Parathyroid adenoma (tissue), 2 donors: ENCODE measurements at regions not wholly inside any gene's neighbourhood (a gene's known extent, or its start where the extent isn't known, plus 50 kb on each side); places are given as distances from the start of the nearest gene placed in this dataset.
"Not testable (repeated sequence)": the region's sequence is repeated elsewhere in the genome, so short reads cannot be mapped to it uniquely, and the experiment has no call there.

Experiments used
- H2AFZ ChIP-seq: fragments of 300-600 bp; sonication (generic); one replicate; pipeline ENCODE4 v1.7.0; 2017; ENCODE audit warnings: antibody characterized with exemption, mild to moderate bottlenecking
- H3K27ac ChIP-seq: fragments of 300-600 bp; sonication (generic); one replicate; pipeline ENCODE4 v1.7.0; 2017
- H3K27me3 ChIP-seq: fragments of 300-600 bp; sonication (generic); one replicate; pipeline ENCODE4 v1.7.0; 2017; ENCODE audit warnings: low read length; ENCODE audit not compliant: control insufficient read depth, insufficient read depth
- H3K36me3 ChIP-seq: fragments of 300-600 bp; sonication (generic); one replicate; pipeline ENCODE4 v1.7.0; 2017; ENCODE audit warnings: low read length; ENCODE audit not compliant: control insufficient read depth, insufficient read depth
- H3K4me1 ChIP-seq: fragments of 300-600 bp; sonication (generic); one replicate; pipeline ENCODE4 v1.7.0; 2017; ENCODE audit warnings: control low read depth
- H3K4me2 ChIP-seq: fragments of 300-600 bp; sonication (generic); one replicate; pipeline ENCODE4 v1.7.0; 2017; ENCODE audit warnings: low read length
- H3K4me3 ChIP-seq: fragments of 300-600 bp; sonication (generic); one replicate; pipeline ENCODE4 v1.7.0; 2017; ENCODE audit warnings: low read depth, low read length
- H3K79me2 ChIP-seq: fragments of 300-600 bp; sonication (generic); one replicate; pipeline ENCODE4 v1.7.0; 2017; ENCODE audit warnings: control low read depth
- H3K9ac ChIP-seq: fragments of 300-600 bp; sonication (generic); one replicate; pipeline ENCODE4 v1.7.0; 2017; ENCODE audit warnings: mild to moderate bottlenecking
- H3K9me3 ChIP-seq: fragments of 300-600 bp; sonication (generic); one replicate; pipeline ENCODE4 v1.7.0; 2017; ENCODE audit warnings: low read length; ENCODE audit not compliant: control insufficient read depth
- CTCF ChIP-seq: fragments of 300-600 bp; sonication (generic); IDR thresholded peaks from one replicate; pipeline ENCODE4 v1.7.0; 2017; ENCODE audit warnings: antibody characterized with exemption, mild to moderate bottlenecking
- donor health status: primary hyperparathyroidism.

GRCh38 chr12:127832172-127832571, 434.8 kb upstream of the TMEM132C start:
- Histone ChIP-seq H3K36me3 (no peaks in the 10 kb centered on the region), H3K27ac (no peak overlapping the region), H3K27me3 (no peaks in the 10 kb centered on the region), H3K4me1 (no peaks in the 10 kb centered on the region), H3K9ac (no peak overlapping the region), H3K4me3 (no peak overlapping the region), H3K4me2 (no peak overlapping the region), H3K9me3 (no peaks in the 10 kb centered on the region), H2AFZ (no peak overlapping the region), H3K79me2 (no peaks in the 10 kb centered on the region)
- TF ChIP-seq CTCF = no peak

GRCh38 chr12:127836802-127837201, 430.2 kb upstream of the TMEM132C start:
- H3K27ac ChIP-seq, H3K27me3 ChIP-seq, H3K9me3 ChIP-seq, H2AFZ ChIP-seq, H3K36me3 ChIP-seq, H3K9ac ChIP-seq, H3K4me3 ChIP-seq, H3K4me1 ChIP-seq, H3K4me2 ChIP-seq, H3K79me2 ChIP-seq: not testable (repeated sequence)

GRCh38 chr12:127857661-127858060, 409.3 kb upstream of the TMEM132C start:
- Histone ChIP-seq H3K79me2 (no peaks in the 10 kb centered on the region), H2AFZ (no peak overlapping the region), H3K27ac (no peak overlapping the region), H3K9me3 (no peaks in the 10 kb centered on the region), H3K4me3 (no peak overlapping the region), H3K4me2 (no peak overlapping the region), H3K36me3 (no peaks in the 10 kb centered on the region), H3K27me3 (no peaks in the 10 kb centered on the region), H3K4me1 (no peaks in the 10 kb centered on the region), H3K9ac (no peak overlapping the region)
- no peak for TF ChIP-seq CTCF

- H3K9ac ChIP-seq = no peak overlapping the region
- H3K4me1 ChIP-seq = no peaks in the 10 kb centered on the region
- no peaks in the 10 kb centered on the region for H3K79me2 ChIP-seq
Measured at GRCh38 chr12:127860536-127860935, 406.4 kb upstream of the TMEM132C start.

GRCh38 chr12:127861406-127861805, 405.6 kb upstream of the TMEM132C start:
- no peaks in the 10 kb centered on the region for H3K9me3 ChIP-seq

More at GRCh38 chr12:127860536-127860935, 406.4 kb upstream of the TMEM132C start:
- no peak overlapping the region for H2AFZ ChIP-seq
- H3K9me3 ChIP-seq = no peaks in the 10 kb centered on the region
- no peak overlapping the region for H3K4me2 ChIP-seq
- H3K27ac ChIP-seq = no peak overlapping the region
- no peaks in the 10 kb centered on the region for H3K27me3 ChIP-seq
- no peak for TF ChIP-seq CTCF
- no peak overlapping the region for H3K4me3 ChIP-seq
- H3K36me3 ChIP-seq = no peaks in the 10 kb centered on the region

More at GRCh38 chr12:127861406-127861805, 405.6 kb upstream of the TMEM132C start:
- H3K79me2 ChIP-seq = no peaks in the 10 kb centered on the region
- H2AFZ ChIP-seq = no peak overlapping the region
- no peak overlapping the region for H3K27ac ChIP-seq
- H3K27me3 ChIP-seq = no peaks in the 10 kb centered on the region
- no peak for TF ChIP-seq CTCF
- H3K4me1 ChIP-seq = no peaks in the 10 kb centered on the region
- no peak overlapping the region for H3K9ac ChIP-seq
- no peak overlapping the region for H3K4me2 ChIP-seq
- H3K4me3 ChIP-seq = no peak overlapping the region
- H3K36me3 ChIP-seq = no peaks in the 10 kb centered on the region
